ENCODE measurements at regions not wholly inside any gene's neighbourhood (a gene's known extent, or its start where the extent isn't known, plus 50 kb on each side); places are given as distances from the start of the nearest gene placed in this dataset.

DNA sequence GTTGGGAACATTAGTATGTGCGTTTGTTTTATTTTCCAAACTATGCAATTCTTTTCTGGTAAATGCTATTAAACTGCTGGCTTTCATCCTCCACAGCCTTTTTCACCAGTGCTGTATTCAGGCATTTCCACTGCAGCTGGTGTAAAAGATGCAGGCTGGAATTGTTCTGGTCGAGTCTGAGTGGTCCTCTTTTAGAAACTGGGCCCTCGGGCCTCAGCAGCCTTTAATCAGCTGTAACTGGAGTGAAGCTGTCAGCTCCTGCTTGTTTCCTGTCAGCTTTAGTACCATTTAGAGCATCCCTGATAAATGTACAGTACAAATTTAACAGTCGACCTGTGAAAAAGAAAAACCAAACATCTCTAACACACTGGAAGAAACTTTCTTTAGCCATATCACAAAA, 979.6 kb downstream of the TFAP2A start:
- DNase-seq = no peak

DNA sequence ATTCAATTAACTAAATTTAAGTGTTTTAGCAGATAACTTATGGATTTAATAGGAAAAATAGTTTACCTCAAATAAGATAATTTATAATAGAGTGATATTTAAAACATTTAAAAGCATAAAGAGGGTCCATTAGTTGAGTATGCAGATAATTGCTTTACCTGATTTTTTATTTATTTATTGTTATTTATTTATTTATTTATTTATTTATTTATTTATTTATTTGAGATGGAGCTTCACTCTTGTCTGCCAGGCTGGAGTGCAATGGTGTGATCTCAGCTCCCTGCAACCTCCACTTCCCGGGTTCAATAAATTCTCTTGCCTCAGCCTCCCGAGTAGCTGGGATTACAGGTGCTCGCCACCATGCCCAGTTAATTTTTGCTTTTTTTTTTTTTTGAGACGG, 982.9 kb downstream of the TFAP2A start:
- no peak for DNase-seq

DNA sequence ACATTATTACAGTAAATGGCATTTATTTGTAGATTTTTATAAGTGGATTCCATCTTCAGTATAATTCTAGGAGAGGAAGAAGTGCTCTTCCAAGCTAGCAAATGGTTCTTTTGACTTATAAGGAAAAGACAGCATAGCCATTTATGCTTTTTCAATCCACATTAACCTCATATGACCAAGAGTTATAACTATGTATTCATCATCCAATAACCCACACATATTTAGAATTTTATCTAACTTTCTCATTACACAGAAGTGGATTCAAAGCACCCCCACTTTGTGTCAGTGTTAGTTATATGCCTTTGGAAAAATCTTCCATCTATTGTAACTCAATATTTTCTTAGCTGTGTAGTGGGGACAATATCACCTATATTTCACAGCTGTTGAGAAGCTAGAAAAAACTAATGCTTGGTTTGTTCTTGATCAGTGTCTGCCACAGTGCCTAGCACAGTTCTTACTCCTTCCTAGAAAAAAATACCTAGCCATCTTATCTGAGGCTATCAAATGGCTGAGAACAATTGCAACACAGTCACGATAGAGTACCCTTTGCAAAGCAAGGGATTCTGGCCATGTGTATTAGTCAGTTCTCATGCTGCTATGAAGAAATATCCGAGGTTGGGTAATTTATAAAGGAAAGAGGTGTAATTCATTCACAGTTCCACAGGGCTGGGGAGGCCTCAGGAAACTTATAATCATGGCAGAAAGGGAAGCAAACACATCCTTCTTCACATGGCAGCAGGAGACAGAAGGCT, 986.3 kb downstream of the TFAP2A start:
- no peak for DNase-seq

DNA sequence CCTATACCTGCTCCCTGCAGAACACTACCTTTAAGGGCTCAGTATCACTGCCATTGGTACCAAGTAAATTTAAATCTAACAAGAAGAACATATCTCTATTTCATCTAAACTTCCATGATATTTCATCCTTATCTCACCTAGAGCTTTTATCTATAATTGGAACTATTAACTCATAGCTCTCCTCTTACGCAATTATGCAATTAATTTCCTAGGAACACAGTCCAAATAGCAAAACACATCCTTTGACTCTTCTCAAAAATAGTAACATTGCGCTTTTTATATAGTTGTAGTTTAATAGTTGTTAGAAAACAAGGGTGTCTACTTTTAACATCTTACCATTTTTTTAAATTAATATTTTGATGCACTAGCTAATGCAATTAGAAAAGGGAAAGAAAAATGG, 986.8 kb upstream of the SLC35B3 start:
- no peak for DNase-seq

DNA sequence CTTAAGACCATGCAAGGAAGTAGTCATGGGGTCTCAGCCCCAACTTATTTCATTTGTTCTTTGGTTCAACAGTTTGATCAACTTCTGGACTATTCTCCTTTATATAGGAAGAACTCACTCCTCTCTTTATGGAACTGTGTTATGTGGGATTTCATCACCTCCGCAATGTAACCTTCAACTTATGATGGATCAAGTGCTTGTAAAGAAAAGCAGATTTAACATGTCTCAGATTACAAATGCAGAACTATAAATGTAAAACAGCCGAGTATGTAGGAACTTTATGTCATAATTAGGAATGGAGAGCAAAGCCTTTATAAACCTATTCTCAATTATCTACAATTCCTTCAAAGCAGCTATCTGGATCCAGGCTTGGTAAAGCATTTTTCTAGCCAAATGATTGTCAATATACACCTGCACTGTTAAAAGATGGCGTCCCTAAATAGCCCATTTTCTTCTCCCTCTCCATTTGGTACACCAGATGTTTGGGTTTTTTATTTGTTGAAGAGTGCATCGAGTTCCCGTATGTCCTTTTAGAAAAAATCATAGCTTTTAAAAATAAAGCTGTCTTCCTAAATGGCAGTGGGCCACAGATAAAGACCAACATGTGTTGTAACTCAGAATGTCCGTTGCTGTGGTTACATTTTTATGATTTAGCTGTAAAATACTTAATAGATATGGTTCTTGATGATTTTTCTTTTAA, 985.1 kb upstream of the SLC35B3 start:
- DNase-seq = no peak

DNA sequence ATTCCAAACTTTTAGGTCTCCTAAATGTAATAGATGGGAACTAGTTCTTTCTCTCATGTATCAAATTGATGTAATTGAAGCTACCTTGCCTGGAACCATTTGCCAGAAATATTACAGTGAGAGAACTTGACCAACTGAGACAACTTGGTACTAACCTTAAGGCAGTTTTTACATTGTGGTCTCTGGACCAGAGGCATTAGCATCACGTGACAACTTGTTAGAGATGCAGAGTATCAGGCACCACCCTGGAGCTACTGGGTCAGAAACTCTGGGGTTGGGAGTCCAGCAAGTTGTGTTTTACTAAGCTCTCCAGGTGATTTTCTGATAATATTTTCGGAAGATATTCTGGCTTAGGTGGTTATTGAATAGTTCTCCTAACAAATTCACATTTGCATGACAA, 982.1 kb upstream of the SLC35B3 start:
- no peak for DNase-seq

DNA sequence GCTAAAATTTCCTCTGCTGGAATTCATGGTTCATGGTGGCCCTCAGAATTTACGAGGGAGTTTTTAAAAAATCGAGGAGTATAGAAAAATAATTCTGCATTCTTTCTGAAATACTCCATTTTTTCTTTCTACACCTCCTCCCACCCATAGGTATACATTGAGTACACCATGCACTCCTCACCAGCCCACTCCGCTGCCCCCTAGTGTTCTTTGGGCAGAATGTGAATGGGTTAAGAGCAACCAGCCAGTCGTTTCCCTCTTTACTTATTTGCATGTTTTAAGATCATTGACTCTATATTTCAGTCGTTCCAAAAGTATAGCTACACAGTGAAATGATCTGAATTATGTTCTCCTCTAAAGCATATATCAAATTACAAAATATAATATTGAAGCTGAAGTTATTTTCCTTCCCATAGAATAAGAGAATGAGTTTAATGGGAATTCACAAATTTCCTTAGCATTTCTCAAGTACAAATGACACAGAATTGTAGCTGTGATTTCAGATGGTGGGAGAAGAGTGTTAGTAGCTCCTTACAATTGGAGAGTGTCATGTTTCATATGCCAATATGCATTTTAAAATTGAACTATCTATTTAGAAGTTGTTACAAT, 977.7 kb upstream of the SLC35B3 start:
- DNase-seq = no peak

DNA sequence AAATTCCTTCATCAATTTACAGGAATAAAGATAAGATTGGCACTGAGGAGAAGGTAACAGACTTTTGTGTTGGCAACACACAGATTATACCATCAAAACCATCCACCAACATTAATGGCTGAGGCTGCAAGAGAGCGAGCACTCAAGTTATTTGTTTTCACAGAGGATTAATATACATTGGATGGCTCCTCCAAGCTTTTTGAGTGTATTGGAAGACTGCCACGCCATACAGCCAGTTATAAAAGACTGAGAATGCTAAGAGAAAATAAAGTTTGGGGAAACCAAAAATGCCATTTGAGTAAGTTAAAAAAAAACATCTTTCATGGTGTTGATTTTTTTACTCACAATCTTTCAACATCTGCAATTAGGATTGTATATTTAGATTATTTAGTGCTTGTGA, 973.8 kb upstream of the SLC35B3 start:
- DNase-seq = no peak

DNA sequence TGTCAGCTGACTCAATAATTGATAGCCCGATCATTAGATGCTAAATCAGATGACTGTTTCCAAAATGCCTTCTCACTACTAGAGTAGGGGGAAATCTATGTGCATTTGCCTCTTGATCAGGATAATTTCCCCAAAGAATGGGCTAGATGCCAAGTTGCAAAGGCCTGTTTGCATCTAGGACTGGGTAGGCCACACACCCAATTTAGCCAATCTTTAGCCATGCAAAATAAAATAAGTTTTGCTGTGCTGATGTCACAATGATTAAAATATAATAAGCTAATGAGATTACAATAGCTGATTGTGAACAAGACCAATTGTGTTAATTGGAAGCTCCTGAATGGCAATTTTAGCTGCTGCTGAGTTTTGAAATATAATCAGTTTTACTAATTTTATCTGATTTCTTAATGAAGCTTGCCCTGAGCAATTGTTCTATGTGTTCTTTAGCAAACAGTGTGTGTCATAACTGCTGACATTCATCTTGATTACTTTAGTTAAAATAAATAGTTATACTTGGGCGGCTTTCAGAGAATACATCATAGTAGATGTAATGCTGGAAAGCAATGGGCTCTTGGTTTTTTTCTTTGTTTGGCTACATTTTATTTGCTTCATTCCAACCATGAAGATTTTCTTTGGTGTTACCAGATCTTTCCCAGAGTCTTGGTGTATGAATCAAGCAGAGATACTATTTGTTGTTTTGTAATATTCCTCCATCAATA, 973.2 kb upstream of the SLC35B3 start:
- DNase-seq = no peak

DNA sequence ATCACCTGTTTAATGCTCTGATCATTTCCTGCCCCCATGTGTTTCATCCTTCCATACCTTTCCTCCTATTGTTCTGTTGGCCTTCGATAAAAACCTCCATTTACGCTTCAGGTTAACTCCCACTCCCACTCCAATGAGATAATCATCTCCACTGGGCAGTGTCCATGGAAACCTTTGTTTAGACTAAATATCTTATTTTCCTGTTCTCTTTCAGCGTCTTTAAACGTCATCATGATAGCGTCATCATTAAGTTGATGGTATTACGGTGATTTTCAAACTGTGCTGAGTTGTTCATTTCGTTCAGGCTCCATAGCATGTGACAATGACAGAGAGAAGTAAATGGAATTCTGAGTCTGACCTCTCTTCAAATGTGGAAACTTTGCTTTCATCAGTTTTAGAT, 970.5 kb upstream of the SLC35B3 start:
- DNase-seq = no peak

DNA sequence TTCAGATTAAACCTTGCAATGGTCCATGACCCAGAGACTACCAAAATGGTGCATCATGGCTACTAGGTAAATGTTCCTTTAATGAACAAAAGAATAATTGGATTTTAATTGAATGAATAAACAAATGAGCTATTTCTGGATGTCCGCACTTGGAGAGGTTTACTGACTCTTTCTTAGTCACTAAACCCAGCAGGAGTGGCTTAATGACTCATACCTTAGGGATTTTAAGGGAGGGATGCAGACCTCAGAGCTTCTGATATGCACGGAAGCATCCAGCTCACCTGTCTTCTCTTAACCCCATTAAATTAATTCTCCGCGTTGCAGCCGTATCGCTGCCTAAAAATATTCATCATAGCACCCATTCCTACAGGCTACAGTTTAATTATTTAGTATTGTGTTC, 970.0 kb upstream of the SLC35B3 start:
- DNase-seq = no peak

DNA sequence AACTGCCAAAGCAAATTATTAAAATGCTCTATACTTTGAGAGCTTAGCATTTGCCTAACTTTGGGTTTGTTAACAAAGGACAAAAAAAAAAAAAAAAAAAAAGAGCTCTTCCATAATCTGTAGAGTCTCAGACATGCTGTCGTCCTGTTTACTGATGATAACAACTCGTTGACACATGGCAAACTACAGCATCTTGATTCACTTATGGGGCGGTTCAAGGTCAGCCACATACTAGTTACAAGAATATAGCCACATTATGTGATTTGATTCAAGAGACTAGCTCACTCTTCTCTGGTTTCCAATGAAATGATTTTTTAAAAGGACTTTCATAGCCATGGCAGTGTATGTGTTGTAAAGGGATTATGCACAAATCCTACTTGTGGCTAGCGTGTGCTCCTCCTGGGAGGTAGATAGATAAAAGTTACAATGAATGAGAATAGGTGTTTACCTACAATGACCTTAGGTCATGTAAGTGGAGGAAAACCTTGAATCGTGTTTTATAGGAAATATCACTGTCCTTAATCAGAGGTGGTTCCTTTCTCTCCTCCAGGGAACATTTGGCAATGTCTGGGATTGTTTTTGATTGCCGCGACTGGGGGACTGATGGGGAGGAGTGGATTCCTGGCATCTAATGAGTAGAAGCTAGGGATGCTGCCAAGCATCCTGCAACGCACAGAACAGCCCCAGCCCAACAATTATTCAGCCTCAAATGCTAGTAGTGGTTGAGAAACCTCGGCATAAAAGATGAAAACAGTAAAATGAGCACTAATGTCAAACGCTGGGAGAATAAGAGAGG, 969.2 kb upstream of the SLC35B3 start:
- no peak for DNase-seq

DNA sequence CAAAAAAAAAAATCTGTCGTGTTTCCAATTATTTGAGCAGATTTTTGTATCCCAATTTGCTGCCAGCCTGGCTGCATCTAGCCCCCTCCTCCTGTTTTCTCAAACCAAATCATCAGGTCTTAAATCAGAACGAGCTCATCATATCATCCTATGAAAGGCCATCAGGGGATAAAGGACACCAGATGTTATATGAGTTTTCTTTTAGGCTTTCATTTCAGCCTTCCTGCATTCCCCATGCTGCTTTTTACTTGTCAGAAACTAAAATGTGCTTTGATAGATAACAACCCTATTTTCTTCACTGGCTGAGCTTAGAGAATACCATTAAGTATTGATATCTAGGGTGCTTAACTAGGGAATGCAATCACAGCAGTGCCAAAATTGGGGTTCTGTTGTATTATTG, 968.4 kb upstream of the SLC35B3 start:
- no peak for DNase-seq

DNA sequence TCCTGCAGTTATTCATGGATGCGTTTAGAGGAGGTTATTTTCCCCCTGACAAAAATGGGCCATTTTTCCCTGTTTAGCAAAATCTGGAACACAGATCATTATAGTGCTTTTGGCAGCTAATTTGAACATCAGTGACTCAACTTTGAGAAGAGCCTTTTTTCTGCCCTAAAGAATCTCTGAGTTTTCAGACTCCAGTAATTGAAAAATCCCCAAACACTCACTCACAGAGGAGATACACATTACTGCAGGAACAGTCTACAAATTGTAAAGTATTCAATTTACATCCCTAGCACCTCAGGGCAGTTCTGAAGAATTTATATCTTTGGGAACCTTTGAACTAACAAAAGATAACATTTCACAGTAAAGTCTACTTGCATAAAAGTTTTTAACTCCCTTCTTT, 966.6 kb upstream of the SLC35B3 start:
- no peak for DNase-seq

DNA sequence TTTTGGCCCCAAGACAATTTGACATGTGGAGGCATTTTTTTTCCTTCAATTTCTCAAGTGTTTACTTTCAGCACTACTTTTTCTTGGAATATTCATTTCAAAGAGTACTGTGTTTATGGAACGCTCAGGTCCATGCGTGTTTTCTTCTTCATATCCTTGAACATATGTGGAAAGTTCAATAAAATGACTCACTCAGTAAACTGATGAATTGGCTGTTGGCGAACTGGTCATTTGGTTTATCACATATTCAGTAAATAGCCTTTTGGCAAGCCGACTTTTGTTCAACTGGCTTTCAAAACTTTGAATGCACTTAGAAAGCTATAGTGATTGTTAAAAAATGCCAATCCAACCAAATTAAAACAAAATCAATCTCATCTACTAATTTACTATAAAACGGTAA, 964.6 kb upstream of the SLC35B3 start:
- no peak for DNase-seq

DNA sequence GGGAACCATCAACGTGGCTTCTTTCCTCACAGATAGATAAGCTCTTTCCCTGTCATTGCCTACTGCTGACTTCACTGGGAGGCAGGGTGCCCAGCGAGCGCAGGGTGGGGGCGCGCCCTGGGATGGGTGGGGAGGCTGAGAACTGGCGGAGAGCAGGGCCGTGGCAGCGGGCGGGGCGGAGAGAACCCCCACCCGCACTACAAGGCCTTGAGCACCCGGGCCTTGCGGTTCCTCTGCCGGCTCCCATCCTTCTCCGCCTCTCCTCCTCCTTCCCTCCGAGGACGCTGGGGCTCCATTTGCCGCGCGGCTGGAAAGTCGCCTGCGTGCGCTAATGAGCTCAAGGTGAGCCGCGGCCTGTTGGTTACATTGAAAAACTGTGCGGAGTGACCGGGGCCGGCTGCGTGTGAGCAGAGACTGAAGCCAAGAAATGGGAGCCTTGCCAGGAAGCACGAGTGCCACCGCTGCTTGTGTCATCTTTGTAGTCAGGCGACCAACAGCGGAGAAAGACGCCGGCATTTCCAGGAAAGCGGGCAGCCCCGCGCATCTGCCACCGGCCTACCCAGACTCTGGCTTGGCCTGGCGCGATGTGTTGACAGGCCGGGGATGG, 963.5 kb upstream of the SLC35B3 start:
- no peak for DNase-seq

DNA sequence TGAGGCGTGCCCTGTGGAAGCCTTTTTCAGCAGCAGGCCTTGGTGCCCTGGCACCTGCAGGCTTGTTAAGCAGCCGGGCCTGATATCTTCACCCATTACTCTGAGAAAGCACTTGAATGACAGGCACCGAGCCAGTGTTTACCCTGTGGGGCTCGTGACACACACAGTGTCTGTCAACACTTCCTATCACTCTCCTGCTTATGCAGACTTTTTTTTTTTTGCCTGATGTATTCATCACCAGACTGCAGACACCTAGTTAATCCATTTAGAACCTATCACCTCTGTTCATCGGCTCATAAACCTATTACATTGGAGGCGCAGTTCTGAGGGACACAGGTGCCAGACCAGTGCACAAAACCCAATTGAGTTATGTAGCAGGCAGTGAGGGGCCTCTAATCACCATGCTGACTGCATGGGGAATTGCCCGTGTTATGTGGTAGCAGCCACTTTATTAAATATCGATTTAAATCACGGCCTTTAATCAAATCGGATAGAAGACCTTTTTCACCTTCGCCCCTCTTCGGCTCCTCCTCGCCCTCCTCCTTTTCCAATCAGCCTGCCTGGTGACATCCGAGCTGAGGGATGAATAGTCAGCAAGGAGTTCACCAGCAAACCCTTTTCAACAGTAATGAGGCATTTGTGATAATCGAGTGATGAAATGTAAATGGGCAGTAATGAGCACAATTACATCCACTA, 962.9 kb upstream of the SLC35B3 start:
- no peak for DNase-seq

DNA sequence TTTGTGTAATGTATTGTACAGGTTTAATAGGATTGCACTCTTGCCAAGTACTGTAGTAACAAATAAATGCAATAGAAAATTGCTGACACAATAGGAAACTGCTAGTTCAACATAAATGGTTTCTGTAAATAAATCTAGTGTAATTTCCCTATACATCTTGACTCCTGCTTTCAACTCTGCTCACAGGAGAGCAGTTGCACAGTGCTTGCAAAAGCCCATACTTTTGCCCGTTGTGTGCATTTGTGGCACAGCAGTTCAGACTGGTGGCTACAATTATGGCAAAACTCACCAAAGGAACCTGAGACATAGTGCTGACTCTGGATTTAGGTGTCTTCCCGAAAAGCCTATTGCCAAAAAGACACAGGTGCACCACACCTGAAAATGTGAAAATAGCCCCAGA, 953.3 kb upstream of the SLC35B3 start:
- DNase-seq = no peak

DNA sequence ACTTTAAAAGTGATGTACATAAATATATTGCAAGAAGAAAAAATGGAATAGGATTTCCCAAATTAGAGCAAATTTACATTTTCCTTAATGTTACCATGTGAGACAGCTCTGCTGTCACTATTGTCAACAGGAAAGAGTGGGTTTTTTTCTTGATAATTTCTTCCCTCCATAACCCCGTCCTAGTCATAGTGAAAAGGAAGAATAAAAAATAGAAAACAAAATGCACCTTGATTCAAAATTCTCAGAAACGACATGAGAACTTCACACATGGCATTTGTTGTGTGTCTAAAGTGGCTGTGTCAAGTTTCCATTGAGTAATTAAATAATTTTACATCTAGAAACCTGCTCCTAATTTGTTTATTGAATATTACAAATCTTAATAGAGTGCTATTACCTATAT, 945.2 kb upstream of the SLC35B3 start:
- DNase-seq = no peak

DNA sequence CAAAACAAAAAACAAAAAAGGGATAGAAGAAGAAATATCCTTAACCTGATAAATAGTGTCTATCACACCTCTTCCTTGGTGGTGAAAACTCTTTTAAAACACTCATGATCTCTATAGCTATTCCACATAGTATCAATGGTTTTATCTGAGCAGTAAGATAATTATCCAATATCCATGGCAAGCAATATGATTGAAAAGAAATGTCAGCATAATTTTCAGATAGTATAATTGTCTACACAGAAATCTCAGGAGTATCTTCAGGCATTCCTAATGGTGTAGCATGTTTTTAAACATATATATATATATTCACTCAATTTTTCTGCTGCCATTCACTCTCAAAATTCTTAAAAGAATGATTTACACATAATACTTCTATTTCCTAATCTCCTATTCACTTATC, 938.0 kb upstream of the SLC35B3 start:
- no peak for DNase-seq

DNA sequence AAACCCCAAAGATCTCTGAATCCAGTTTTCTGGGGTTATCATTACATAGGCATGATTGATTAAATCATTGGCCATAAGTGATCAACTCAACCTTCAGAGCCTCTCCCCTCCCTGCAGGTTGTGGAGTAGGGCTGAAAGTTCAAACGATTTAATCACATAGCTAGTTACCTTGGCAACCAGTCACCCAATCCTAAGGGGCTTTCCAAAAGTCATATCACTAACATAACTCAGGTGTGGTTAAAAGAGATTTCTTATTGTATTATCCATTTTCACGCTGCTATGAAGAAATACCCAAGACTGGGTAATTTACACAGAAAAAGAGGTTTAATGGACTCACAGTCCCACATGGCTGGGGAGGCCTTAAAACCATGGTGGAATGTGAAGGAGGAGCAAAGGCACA, 935.1 kb upstream of the SLC35B3 start:
- no peak for DNase-seq

DNA sequence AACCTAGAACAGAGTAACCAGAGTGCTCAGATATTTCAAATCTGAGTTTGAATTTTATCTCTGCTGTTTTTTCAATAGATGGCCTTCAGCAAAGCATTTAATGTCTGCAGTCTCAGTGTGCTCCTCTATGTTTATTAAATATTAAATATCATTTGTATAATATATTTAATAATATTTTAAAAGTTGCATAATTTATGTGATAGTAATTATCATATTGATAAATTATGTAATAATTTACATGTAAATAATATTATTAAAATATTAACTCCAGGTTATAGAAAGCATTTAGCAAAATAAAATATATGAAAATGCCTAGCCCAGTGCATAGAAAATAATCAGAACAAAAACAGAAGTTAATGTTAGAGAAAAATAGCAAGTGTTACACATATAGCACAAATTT, 930.0 kb upstream of the SLC35B3 start:
- no peak for DNase-seq
